Breast epithelium (tissue), 3 donors: ENCODE measurements at regions not wholly inside any gene's neighbourhood (a gene's known extent, or its start where the extent isn't known, plus 50 kb on each side); places are given as distances from the start of the nearest gene placed in this dataset.

Experiments
- POLR2AphosphoS5 ChIP-seq, 3 donors: sonication (generic); formaldehyde crosslinking; IDR thresholded peaks; one replicate each; pipeline ENCODE4 v1.6.1; 2017; ENCODE audit warnings: antibody characterized with exemption in 3 of 3
- TF ChIP-seq, protein P1 (sequence below), 3 donors: fragments of 450-650 bp; IDR thresholded peaks; one replicate each; pipeline ENCODE4 v1.5.1; 2016 to 2017; ENCODE audit warnings: antibody characterized with exemption in 3 of 3, mild to moderate bottlenecking in 3 of 3, moderate library complexity in 3 of 3

- TF ChIP-seq, protein P1, sequence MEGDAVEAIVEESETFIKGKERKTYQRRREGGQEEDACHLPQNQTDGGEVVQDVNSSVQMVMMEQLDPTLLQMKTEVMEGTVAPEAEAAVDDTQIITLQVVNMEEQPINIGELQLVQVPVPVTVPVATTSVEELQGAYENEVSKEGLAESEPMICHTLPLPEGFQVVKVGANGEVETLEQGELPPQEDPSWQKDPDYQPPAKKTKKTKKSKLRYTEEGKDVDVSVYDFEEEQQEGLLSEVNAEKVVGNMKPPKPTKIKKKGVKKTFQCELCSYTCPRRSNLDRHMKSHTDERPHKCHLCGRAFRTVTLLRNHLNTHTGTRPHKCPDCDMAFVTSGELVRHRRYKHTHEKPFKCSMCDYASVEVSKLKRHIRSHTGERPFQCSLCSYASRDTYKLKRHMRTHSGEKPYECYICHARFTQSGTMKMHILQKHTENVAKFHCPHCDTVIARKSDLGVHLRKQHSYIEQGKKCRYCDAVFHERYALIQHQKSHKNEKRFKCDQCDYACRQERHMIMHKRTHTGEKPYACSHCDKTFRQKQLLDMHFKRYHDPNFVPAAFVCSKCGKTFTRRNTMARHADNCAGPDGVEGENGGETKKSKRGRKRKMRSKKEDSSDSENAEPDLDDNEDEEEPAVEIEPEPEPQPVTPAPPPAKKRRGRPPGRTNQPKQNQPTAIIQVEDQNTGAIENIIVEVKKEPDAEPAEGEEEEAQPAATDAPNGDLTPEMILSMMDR (IDR thresholded peaks at IDR 0.05): no peak
- TF ChIP-seq POLR2AphosphoS5 (IDR thresholded peaks at IDR 0.05): no peak
Observed at GRCh38 chr5:4636378-4636777, 503.8 kb upstream of the ADAMTS16 start.
